DMS 273 treated with DMSO at 0.1 percent for 48 hours (cell line): ENCODE measurements at regions not wholly inside any gene's neighbourhood (a gene's known extent, or its start where the extent isn't known, plus 50 kb on each side); places are given as distances from the start of the nearest gene placed in this dataset.
A peak's percentile ranks its signal among the peaks of the same experiment; 100 is the strongest.
"Not testable (repeated sequence)": the region's sequence is repeated elsewhere in the genome, so short reads cannot be mapped to it uniquely, and the experiment has no call there.

Source experiments
- DNase-seq: peaks from one replicate; lab custom pipeline; 2025; lab: John Stamatoyannopoulos, UW

DNA sequence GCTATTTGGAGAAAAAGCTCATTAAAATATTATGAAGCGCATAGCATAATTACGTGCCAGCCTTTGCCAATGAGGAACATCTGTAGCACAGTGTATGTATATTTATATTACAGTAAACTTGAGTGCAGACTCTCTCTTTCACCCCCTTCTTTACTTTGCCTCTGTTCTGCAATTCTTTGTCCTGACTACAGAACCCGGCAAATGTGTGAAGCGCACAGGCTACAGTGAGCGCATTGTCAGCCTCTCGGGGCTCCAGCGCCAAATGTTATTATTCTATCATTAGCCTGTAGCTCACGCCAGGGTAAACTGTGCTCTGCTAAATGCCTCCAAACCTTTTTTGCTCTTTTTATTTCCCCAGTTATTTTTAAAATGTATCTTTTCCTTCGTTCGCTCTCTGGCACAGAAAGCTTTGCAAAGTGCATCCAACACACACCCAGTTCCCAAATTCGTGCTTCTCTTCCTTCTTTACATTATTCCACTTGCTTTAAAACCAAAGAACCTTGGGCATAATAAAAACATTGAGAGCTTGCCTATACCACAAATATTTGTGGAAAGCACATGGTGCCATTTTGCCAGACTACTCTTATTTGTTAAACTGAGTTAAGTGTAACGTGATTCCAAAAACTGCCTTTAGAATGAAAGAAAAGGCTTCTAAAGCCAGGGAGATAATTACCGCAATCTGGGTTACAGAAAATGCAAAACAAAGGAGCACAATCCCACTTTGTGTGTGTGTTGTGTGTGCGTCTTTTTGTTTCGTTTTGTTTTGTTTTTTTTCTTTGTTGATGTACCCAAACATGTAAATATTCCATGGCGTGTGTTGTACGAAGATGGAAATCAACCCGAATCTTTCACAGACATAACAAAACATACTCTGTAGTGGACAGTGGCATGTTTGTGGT, 164.1 kb upstream of the MPDZ start:
- no peak for DNase-seq

DNA sequence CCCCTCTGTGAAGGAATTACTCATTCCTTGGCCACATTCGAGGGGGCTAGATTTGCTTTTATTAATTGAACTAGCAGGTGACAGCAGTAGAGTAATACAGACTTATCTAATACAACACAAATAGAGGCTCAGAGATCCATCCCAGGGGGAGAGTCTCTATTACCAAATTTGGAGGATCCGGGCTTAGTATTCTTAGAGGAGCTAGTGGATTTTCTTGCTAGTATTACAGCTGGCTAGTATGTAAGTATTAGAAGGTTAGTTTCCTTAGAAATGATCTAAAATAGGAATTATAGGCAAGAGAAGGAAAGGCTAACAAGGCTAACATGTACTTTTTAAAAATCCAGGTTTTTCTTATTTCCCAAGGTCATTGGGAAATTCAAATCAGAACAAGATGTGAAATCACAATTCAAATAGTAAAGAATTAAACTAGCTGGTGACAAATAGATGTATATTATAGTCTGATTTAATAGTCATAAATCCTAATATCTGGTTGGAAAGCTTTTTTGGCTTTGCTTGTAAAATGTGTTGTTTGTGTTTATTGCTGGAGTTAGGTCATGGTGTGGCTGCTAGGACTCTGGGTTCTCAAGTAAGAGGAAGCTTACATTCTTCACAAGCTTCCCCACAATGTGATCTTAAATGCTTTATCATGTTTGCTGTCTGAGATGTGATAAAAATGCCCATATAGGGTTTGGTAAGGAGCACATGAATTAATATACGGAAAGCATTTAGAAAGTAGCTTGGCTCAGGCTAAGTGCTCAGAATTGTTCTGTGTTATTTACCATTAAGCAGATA, 160.4 kb upstream of the MPDZ start:
- no peak for DNase-seq

DNA sequence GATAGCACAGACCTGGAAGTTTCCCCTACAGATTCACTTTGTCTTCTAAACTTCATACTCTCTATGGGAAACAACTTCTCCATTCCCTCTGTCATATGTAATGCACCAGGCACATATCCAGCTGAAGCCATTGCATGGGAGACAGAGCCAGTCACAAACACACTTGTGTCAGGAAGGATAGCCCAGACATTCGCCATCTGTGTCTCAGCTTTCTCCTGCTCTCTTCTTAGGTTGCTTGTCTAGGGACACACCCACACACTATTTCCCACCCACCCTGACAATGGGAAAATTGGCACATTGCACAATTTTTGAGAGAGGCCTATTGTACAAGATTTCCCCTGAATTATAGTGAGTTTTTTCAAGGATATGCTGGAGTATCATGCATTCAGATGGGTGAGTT, 158.4 kb upstream of the MPDZ start:
- DNase-seq: no peak

GRCh38 chr9:13436591-13436990, 157.1 kb upstream of the MPDZ start:
- DNase-seq: no peak

DNA sequence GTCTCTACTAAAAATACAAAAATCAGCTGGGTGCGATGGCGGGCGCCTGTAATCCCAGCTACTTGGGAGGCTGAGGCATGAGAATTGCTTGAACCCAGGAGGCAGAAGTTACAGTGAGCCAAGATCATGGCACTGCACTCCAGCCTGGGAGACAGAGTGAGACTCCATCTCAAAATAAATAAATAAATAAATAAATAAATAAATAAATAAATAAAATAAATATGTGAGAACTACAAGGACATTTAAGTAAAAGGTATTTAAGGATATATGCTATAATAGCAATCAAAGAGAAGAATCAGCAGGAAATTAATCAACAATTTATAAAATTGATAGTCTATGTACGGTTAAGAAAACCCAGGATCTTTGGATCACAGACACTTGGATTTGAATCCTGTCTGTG, 154.0 kb upstream of the MPDZ start:
- not testable (repeated sequence) for DNase-seq

GRCh38 chr9:13432904-13433303, 153.4 kb upstream of the MPDZ start:
- no peak for DNase-seq

GRCh38 chr9:13431692-13432091, 152.2 kb upstream of the MPDZ start:
- DNase-seq: no peak

- DNase-seq: no peak
Measured at GRCh38 chr9:13431222-13431536, 151.7 kb upstream of the MPDZ start.

DNA sequence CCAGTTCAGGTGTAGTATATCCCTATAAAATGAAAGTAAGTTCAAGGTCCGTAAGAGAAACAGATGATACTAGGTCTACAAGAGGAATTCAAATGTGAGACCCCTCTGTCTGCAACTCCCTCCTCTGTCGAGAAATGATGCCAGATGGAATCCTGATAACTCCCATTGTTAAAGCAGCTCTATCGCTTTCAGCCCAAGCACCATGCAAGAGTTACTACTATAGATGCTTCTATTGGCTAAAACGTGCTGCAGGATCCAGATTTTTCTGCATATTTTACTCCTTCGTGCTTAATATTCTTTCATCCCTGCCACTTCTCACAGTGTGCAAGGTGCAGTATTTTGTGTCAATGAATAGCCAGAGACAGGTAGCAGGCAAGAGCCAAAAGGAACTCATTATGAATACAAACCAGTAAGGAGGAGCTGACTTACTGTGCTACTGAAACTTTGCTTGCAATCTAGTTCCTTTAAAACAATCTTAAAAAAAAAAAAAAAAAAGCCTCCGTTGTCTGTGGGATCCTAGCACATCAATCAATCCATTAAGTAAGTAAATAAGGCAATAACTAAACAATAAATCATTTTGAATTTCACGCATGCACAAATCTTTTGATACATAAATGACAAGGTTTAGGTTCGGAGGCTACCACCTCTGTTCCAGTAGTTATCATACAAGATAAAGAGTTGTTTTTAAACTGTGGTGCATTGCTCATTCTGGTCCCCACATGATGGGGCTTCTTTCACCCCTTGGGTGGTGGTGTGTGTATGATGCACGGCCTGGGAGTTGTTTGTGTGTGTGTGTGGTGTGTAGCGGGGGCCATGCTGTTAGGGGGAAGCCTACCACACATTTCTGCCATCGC, 151.1 kb upstream of the MPDZ start:
- DNase-seq: peak; percentile 54

DNA sequence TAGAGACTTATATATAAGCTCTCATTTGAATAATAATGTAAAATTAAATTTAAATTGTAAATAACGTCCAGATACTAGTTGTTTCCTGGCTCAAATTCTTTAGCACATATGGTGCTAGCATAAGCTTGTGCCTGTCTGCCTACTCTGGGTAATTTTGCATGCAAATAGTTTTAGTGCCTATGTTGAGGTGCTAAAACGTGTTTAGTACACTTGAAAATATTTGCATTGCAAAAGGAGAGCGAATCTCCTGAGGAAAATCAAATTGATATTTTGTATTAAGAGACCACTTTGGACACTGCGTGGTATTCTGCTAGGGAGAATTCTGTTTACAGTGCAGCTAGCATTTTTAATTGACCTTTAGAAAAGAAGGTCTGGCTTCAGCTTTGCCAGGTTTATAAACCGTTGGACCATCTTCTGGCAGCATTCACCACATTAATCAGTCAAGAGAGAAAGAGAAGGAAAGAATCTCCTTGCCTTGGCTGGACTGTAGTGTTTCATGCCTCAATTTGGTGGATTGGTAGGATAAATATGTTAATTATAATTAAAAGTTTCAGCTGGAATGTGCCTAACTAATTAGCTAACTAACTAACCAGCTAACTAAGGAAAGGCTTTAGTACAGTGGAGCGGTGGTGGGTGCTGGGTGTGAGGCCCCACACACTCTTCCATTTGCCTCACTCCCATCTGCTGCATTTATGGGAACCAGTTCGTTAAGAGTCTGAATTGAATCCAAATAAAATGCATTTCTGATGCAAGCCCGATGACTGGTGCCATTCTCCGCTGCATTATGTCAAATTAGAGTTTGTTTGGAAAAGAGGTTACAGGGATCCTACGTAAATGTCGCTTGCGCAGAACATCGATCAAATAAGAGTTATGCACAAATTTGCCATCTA, 150.1 kb upstream of the MPDZ start:
- DNase-seq: peak; percentile 77

GRCh38 chr9:13428766-13429165, 149.3 kb upstream of the MPDZ start:
- no peak for DNase-seq

GRCh38 chr9:13427587-13427986, 148.1 kb upstream of the MPDZ start:
- DNase-seq: peak; percentile 61

GRCh38 chr9:13426606-13427005, 147.1 kb upstream of the MPDZ start:
- no peak for DNase-seq

DNA sequence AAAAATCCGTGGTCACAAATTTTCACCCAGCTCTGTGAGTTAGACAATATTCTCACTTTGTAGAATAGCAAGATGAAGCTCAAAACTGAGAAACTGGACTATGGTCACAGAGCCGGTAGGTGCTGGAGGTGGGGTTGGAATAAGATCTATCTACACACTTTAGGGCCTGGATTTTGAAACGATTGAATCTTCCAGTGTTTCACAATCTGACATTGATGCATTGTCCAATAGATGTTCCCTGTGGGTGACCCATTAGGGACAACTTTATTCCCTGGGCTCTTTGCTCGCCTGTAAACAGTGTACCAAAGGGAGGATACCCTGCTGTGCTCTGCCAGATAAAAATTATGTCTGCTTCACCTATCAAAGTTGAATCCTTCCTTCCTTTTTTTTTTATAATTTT, 145.4 kb upstream of the MPDZ start:
- no peak for DNase-seq

GRCh38 chr9:13424204-13424603, 144.7 kb upstream of the MPDZ start:
- no peak for DNase-seq

DNA sequence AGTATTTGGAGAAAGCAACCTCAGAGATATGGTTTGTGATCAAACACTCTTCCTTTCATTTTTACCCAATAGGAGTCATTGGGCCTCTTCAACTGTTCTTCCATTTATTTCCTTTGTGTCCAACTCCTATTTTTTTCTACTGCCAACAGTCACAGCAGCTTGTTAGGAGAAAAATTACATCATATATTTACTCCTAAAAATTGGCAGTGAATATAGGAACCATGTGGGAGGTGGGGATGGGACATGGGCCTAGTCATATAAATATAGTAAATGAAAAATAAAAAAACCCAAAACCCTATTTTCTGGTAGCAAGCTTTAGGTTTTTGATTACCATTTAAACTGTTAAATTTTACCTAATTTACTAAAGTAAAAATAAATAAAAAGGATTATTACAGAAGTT, 134.9 kb upstream of the MPDZ start:
- no peak for DNase-seq

- no peak for DNase-seq
Measured at GRCh38 chr9:13412331-13412730, 132.8 kb upstream of the MPDZ start.

DNA sequence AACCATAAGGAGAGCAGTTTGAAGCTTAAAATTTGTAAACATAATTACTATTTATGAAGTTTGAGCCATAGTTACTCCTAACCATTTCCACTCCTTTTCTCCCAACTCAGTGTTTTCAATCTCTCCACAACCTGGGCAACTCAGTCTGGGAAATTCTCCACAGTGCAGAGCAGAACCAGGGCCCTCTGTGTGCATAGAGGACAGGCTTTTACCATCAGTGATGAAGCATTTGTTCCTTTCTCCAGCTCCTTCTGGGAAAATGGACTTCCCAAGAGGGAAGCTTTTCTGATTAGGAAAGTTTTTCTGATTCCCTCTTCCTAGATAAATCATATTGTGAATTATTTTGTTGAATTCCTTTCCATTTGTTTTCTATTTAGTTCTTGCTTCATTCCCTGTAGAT, 132.3 kb upstream of the MPDZ start:
- DNase-seq: no peak

GRCh38 chr9:13410566-13411031, 131.1 kb upstream of the MPDZ start:
- peak; percentile 51 for DNase-seq

DNA sequence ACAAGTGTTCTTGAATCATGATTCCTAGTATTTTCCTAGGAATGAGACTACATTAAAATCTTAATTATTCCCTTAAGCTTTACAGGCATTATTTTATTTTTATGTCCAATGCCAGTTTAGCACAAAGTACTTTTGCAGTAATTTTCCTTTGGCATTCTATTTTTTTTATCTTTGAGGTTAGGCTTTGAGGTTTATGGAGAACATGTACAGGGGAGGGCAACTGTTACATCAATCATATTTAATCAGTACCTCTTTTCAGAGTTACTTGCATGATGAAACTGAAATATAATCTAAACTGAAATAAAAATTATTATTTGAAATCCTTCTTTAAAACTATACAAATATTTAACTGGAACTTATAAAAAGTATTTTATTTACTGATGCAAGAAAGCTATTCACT, 118.2 kb upstream of the MPDZ start:
- DNase-seq: no peak

DNA sequence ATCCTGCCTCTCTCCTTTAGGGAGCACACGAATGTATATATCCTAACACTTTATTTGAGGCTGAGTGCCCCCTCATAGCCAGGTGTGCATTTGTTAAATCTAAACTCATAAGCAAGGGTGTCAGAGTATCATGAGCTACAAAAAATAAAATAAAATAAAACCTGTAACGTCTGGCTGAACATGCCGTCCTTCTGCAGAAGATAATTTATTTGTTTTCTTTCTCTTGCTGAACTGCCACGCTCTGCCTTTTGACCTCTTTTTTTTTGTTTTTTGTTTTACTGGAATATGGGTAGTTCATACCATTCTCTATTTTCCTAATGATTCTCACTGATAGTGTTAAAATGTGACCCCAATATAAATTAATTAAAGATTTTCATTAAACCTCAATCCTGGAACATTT, 117.7 kb upstream of the MPDZ start:
- DNase-seq: no peak
